LNCaP clone FGC (cell line): ENCODE measurements at regions not wholly inside any gene's neighbourhood (a gene's known extent, or its start where the extent isn't known, plus 50 kb on each side); places are given as distances from the start of the nearest gene placed in this dataset.

ENCODE experiments used
- DNase-seq: peaks from one replicate; pipeline ENCODE4 v3.0.0-alpha.2; 2011; ENCODE audit warnings: low read depth
- H3K4me3 ChIP-seq: 2 replicates; pipeline ENCODE4 v1.5.1; 2011; ENCODE audit warnings: mild to moderate bottlenecking, low read depth, low read length, control low read depth
- CTCF ChIP-seq: IDR thresholded peaks from 2 replicates; pipeline ENCODE4 v1.5.1; 2012; ENCODE audit warnings: mild to moderate bottlenecking; ENCODE audit not compliant: control insufficient read depth, insufficient read depth; ENCODE audit errors: extremely low read depth

GRCh38 chr2:204437815-204438756, 107.2 kb upstream of the PARD3B start:
- no peak overlapping the region for H3K4me3 ChIP-seq
- no peak for DNase-seq
- no peak for TF ChIP-seq CTCF

- no peak for TF ChIP-seq CTCF
- no peak overlapping the region for H3K4me3 ChIP-seq
- DNase-seq, result no peak
These were observed 104.0 kb upstream of the PARD3B start for GRCh38 chr2:204441316-204441715.

- TF ChIP-seq CTCF, result no peak
- H3K4me3 ChIP-seq, result no peak overlapping the region
- DNase-seq, result no peak
These were observed 100.1 kb upstream of the PARD3B start for GRCh38 chr2:204445149-204445548.

- no peak overlapping the region for H3K4me3 ChIP-seq
- no peak for TF ChIP-seq CTCF
- no peak for DNase-seq
These were observed 97.6 kb upstream of the PARD3B start for GRCh38 chr2:204447722-204448121.

- no peak for TF ChIP-seq CTCF
- DNase-seq, result no peak
- no peak overlapping the region for H3K4me3 ChIP-seq
These were observed 95.3 kb upstream of the PARD3B start for GRCh38 chr2:204449977-204450376.

- H3K4me3 ChIP-seq, result no peak overlapping the region
- TF ChIP-seq CTCF, result no peak
- DNase-seq, result no peak
These were observed 93.5 kb upstream of the PARD3B start for GRCh38 chr2:204451766-204452165.

- no peak for TF ChIP-seq CTCF
- no peak for DNase-seq
- H3K4me3 ChIP-seq, result no peak overlapping the region
These were observed 92.7 kb upstream of the PARD3B start for GRCh38 chr2:204452464-204453023.
